ENCODE measurements at regions not wholly inside any gene's neighbourhood (a gene's known extent, or its start where the extent isn't known, plus 50 kb on each side); places are given as distances from the start of the nearest gene placed in this dataset.

- TF ChIP-seq NR2C1 (IDR thresholded peaks at IDR 0.05) (peak; percentile 90), NR2C1 (tag; IDR thresholded peaks at IDR 0.05) (peak; percentile 86), ZEB2 (IDR thresholded peaks at IDR 0.05) (no peak), MEF2D (tag; conservative IDR thresholded peaks at IDR 0.05; ENCODE audit: low read depth) (no peak), STAT5B (CRISPR knock-in tag; IDR thresholded peaks at IDR 0.05) (no peak), ZNF740 (CRISPR knock-in tag; IDR thresholded peaks at IDR 0.05) (no peak), ZNF740 (tag; IDR thresholded peaks at IDR 0.05) (no peak), SREBF2 (CRISPR knock-in tag; IDR thresholded peaks at IDR 0.05) (no peak), NCOR1 (IDR thresholded peaks at IDR 0.05) (peak; percentile 61; the same call in 1 of the 2 replicates), CXXC5 (CRISPR knock-in tag; IDR thresholded peaks at IDR 0.05) (no peak), NCOA4 (IDR thresholded peaks at IDR 0.05; ENCODE audit: partially characterized antibody) (no peak), IRF2 (CRISPR knock-in tag; IDR thresholded peaks at IDR 0.05) (no peak), PHF21A (IDR thresholded peaks at IDR 0.05; ENCODE audit: borderline replicate concordance, low read depth) (no peak), ZNF431 (CRISPR knock-in tag; IDR thresholded peaks at IDR 0.05) (no peak), CGGBP1 (CRISPR knock-in tag; IDR thresholded peaks at IDR 0.05) (no peak), SP1 (CRISPR knock-in tag; IDR thresholded peaks at IDR 0.05) (no peak), SRSF1 (IDR thresholded peaks at IDR 0.05; ENCODE audit: low read depth, low read length) (no peak), POLR2G (IDR thresholded peaks at IDR 0.05; ENCODE audit: low read depth, low read length) (no peak), TRIM25 (IDR thresholded peaks at IDR 0.05; ENCODE audit: borderline replicate concordance) (no peak), MAZ (CRISPR knock-in tag; conservative IDR thresholded peaks at IDR 0.05 in 1 of 2, IDR thresholded peaks at IDR 0.05 in 1 of 2) (no peak), C11orf30 (IDR thresholded peaks at IDR 0.05; ENCODE audit: low read depth) (peak; percentile 93), MAX (CRISPR knock-in tag; IDR thresholded peaks at IDR 0.05) (no peak)
- TF ChIP-seq, protein P1, sequence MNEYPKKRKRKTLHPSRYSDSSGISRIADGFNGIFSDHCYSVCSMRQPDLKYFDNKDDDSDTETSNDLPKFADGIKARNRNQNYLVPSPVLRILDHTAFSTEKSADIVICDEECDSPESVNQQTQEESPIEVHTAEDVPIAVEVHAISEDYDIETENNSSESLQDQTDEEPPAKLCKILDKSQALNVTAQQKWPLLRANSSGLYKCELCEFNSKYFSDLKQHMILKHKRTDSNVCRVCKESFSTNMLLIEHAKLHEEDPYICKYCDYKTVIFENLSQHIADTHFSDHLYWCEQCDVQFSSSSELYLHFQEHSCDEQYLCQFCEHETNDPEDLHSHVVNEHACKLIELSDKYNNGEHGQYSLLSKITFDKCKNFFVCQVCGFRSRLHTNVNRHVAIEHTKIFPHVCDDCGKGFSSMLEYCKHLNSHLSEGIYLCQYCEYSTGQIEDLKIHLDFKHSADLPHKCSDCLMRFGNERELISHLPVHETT (CRISPR knock-in tag; conservative IDR thresholded peaks at IDR 0.05 in 1 of 2, IDR thresholded peaks at IDR 0.05 in 1 of 2): no peak
- TF ChIP-seq, protein P2, sequence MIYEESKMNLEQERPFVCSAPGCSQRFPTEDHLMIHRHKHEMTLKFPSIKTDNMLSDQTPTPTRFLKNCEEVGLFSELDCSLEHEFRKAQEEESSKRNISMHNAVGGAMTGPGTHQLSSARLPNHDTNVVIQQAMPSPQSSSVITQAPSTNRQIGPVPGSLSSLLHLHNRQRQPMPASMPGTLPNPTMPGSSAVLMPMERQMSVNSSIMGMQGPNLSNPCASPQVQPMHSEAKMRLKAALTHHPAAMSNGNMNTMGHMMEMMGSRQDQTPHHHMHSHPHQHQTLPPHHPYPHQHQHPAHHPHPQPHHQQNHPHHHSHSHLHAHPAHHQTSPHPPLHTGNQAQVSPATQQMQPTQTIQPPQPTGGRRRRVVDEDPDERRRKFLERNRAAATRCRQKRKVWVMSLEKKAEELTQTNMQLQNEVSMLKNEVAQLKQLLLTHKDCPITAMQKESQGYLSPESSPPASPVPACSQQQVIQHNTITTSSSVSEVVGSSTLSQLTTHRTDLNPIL (CRISPR knock-in tag; IDR thresholded peaks at IDR 0.05): no peak
Measured at GRCh38 chr11:15580056-15580774, 465.5 kb downstream of the INSC start (continued).
